Transverse colon (tissue), 3 donors: ENCODE measurements at regions not wholly inside any gene's neighbourhood (a gene's known extent, or its start where the extent isn't known, plus 50 kb on each side); places are given as distances from the start of the nearest gene placed in this dataset.

ENCODE experiments used
- CTCF ChIP-seq, 5 experiments: fragments of 200-600 bp in 3 of 5; fragments of 450-650 bp in 2 of 5; sonication (generic) in 3 of 5; IDR thresholded peaks; 1 replicate in 2 of 5; 2 replicates in 3 of 5; pipeline ENCODE4 v1.5.1; 2016 to 2017; ENCODE audit warnings: antibody characterized with exemption in 5 of 5, inconsistent platforms in 3 of 5, mild to moderate bottlenecking in 2 of 5, moderate library complexity in 1 of 5
- POLR2A ChIP-seq: fragments of 450-650 bp; IDR thresholded peaks from one replicate; pipeline ENCODE4 v1.6.1; 2016; ENCODE audit warnings: antibody characterized with exemption, mild to moderate bottlenecking, moderate library complexity

- TF ChIP-seq CTCF (IDR thresholded peaks at IDR 0.05): no peak
- no peak for TF ChIP-seq POLR2A
These were observed 54.7 kb downstream of the PTGR3 start for GRCh38 chr18:75154259-75154658.
